K562 (cell line): ENCODE measurements at regions not wholly inside any gene's neighbourhood (a gene's known extent, or its start where the extent isn't known, plus 50 kb on each side); places are given as distances from the start of the nearest gene placed in this dataset.

Experiments
- ATF1 ChIP-seq, 2 experiments: fragments of 450-650 bp in 1 of 2; IDR thresholded peaks; 2 replicates each; pipeline ENCODE4 v1.6.1; 2016; ENCODE audit warnings: missing compliant biosample characterization in 1 of 2, missing genetic modification characterization in 1 of 2
- ATF7 ChIP-seq: fragments of 450-650 bp; IDR thresholded peaks from 2 replicates; pipeline ENCODE4 v1.7.1; 2014; ENCODE audit warnings: mild to moderate bottlenecking, moderate library complexity
- CEBPG ChIP-seq, 3 experiments: fragments of 200-800 bp in 1 of 3; sonication (Bioruptor generic) in 1 of 3; sonication (generic) in 1 of 3; formaldehyde crosslinking in 1 of 3; IDR thresholded peaks in 2 of 3; conservative IDR thresholded peaks in 1 of 3; 2 replicates each; pipeline versions ENCODE4 v1.6.1 to v1.8.0; 2016 to 2022; ENCODE audit warnings: missing compliant biosample characterization in 2 of 3, missing genetic modification characterization in 2 of 3, mild to moderate bottlenecking in 1 of 3, missing genetic modification reagents in 1 of 3
- E2F8 ChIP-seq: fragments of 450-650 bp; IDR thresholded peaks from 2 replicates; pipeline ENCODE4 v1.7.1; 2018; ENCODE audit warnings: mild to moderate bottlenecking, low read depth; ENCODE audit not compliant: partially characterized antibody
- E4F1 ChIP-seq: fragments of 250-450 bp; sonication (Bioruptor Pico); IDR thresholded peaks from 2 replicates; pipeline ENCODE4 v1.5.0; 2021; ENCODE audit warnings: mild to moderate bottlenecking, borderline replicate concordance
- ELF2 ChIP-seq: fragments of 250-450 bp; sonication (Bioruptor Pico); IDR thresholded peaks from 2 replicates; pipeline ENCODE4 v1.5.0; 2021; ENCODE audit warnings: mild to moderate bottlenecking
- EWSR1 ChIP-seq: fragments of 450-650 bp; IDR thresholded peaks from 2 replicates; pipeline ENCODE4 v1.6.1; 2018; ENCODE audit warnings: borderline replicate concordance, mild to moderate bottlenecking, low read depth, moderate library complexity; ENCODE audit not compliant: partially characterized antibody
- EZH2 ChIP-seq: IDR thresholded peaks from 2 replicates; pipeline ENCODE4 v1.6.1; 2012; ENCODE audit warnings: low read depth, mild to moderate bottlenecking, inconsistent platforms, low read length, borderline replicate concordance
- GATAD2B ChIP-seq: fragments of 450-650 bp; IDR thresholded peaks from 2 replicates; pipeline ENCODE4 v1.6.1; 2017; ENCODE audit warnings: mild to moderate bottlenecking, borderline replicate concordance
- NRF1 ChIP-seq, 2 experiments: fragments of 450-650 bp; IDR thresholded peaks in 1 of 2; conservative IDR thresholded peaks in 1 of 2; 2 replicates each; pipeline ENCODE4 v1.6.1; 2014; ENCODE audit warnings: mild to moderate bottlenecking in 2 of 2
- OTX1 ChIP-seq: fragments of 450-650 bp; formaldehyde crosslinking; IDR thresholded peaks from 2 replicates; pipeline ENCODE4 v1.4.0; 2022; ENCODE audit warnings: mild to moderate bottlenecking
- TAF9B ChIP-seq: fragments of 450-650 bp; IDR thresholded peaks from 2 replicates; pipeline ENCODE4 v1.6.1; 2018; ENCODE audit warnings: mild to moderate bottlenecking; ENCODE audit not compliant: partially characterized antibody
- TEAD2 ChIP-seq: fragments of 450-650 bp; IDR thresholded peaks from 2 replicates; pipeline ENCODE4 v1.6.1; 2016; ENCODE audit warnings: missing genetic modification characterization, control low read depth, missing compliant biosample characterization
- ZBTB49 ChIP-seq: sonication (generic); formaldehyde crosslinking; IDR thresholded peaks from 2 replicates; pipeline ENCODE4 v1.8.0; 2022; ENCODE audit warnings: missing genetic modification reagents, mild to moderate bottlenecking, borderline replicate concordance
- ZNF12 ChIP-seq: sonication (generic); formaldehyde crosslinking; IDR thresholded peaks from 2 replicates; pipeline ENCODE4 v1.4.0; 2020; ENCODE audit warnings: mild to moderate bottlenecking, missing genetic modification reagents
- TF ChIP-seq, protein P1 (sequence below): fragments of 250-450 bp; sonication (Bioruptor Pico); IDR thresholded peaks from 2 replicates; pipeline ENCODE4 v1.9.0; 2021; ENCODE audit warnings: mild to moderate bottlenecking
- TF ChIP-seq, protein P2 (sequence below): fragments of 450-650 bp; IDR thresholded peaks from 2 replicates; pipeline ENCODE4 v1.6.1; 2016; ENCODE audit warnings: antibody characterized with exemption

GRCh38 chr6:10314163-10314955 lies 100.5 kb downstream of the TFAP2A start (continued):
- no peak for TF ChIP-seq CEBPG (CRISPR knock-in tag; IDR thresholded peaks at IDR 0.05)
- TF ChIP-seq CEBPG (tag; conservative IDR thresholded peaks at IDR 0.05 in 1 of 2, IDR thresholded peaks at IDR 0.05 in 1 of 2): peak in 1 of 2 experiments; percentile 42; a peak in 1 of 4 replicates
- TF ChIP-seq TEAD2 (tag): peak; percentile 66; the same call in 1 of the 2 replicates
- TF ChIP-seq, protein P1, sequence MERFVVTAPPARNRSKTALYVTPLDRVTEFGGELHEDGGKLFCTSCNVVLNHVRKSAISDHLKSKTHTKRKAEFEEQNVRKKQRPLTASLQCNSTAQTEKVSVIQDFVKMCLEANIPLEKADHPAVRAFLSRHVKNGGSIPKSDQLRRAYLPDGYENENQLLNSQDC (CRISPR knock-in tag): no peak
- TF ChIP-seq ELF2 (CRISPR knock-in tag): no peak
- TF ChIP-seq EWSR1: no peak
- no peak for TF ChIP-seq ZBTB49 (CRISPR knock-in tag)
- TF ChIP-seq, protein P2, sequence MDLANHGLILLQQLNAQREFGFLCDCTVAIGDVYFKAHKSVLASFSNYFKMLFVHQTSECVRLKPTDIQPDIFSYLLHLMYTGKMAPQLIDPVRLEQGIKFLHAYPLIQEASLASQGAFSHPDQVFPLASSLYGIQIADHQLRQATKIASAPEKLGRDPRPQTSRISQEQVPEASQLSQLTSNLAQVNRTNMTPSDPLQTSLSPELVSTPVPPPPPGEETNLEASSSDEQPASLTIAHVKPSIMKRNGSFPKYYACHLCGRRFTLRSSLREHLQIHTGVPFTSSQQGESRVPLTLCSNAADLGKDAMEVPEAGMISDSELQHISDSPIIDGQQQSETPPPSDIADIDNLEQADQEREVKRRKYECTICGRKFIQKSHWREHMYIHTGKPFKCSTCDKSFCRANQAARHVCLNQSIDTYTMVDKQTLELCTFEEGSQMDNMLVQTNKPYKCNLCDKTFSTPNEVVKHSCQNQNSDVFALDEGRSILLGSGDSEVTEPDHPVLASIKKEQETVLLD: peak; percentile 68; the same call in 1 of the 2 replicates
- no peak for TF ChIP-seq ATF1 (CRISPR knock-in tag; IDR thresholded peaks at IDR 0.05)
- peak; percentile 93 for TF ChIP-seq ATF1 (tag; IDR thresholded peaks at IDR 0.05)
- peak; percentile 93 for TF ChIP-seq ATF7
- TF ChIP-seq NRF1 (conservative IDR thresholded peaks at IDR 0.05 in 1 of 2, IDR thresholded peaks at IDR 0.05 in 1 of 2): peak; percentile 29 to 40; a peak in 2 of 4 replicates
- no peak for TF ChIP-seq E4F1 (CRISPR knock-in tag)
- peak; percentile 15 for TF ChIP-seq E2F8
- peak; percentile 84; the same call in 1 of the 2 replicates for TF ChIP-seq GATAD2B
- peak; percentile 45 for TF ChIP-seq TAF9B
- TF ChIP-seq OTX1 (CRISPR knock-in tag): no peak
- TF ChIP-seq ZNF12: no peak
- TF ChIP-seq EZH2: no peak
